ENCODE measurements at regions not wholly inside any gene's neighbourhood (a gene's known extent, or its start where the extent isn't known, plus 50 kb on each side); places are given as distances from the start of the nearest gene placed in this dataset.
"Not testable (repeated sequence)": the region's sequence is repeated elsewhere in the genome, so short reads cannot be mapped to it uniquely, and the experiment has no call there.

- no peaks in the 10 kb centered on the region for H3K36me3 ChIP-seq (ENCODE audit: control insufficient read depth, insufficient read depth, low read length)
- H3K27me3 ChIP-seq (replicated peaks; ENCODE audit: control insufficient read depth, insufficient read depth, low read length): no peaks in the 10 kb centered on the region; the same call in 1 of the 2 replicates
- no peak for DNase-seq (ENCODE audit: extremely low read depth, insufficient read length)
- no peak overlapping the region for H3K4me3 ChIP-seq (replicated peaks; ENCODE audit: low read depth, low read length)
- TF ChIP-seq, protein P1, sequence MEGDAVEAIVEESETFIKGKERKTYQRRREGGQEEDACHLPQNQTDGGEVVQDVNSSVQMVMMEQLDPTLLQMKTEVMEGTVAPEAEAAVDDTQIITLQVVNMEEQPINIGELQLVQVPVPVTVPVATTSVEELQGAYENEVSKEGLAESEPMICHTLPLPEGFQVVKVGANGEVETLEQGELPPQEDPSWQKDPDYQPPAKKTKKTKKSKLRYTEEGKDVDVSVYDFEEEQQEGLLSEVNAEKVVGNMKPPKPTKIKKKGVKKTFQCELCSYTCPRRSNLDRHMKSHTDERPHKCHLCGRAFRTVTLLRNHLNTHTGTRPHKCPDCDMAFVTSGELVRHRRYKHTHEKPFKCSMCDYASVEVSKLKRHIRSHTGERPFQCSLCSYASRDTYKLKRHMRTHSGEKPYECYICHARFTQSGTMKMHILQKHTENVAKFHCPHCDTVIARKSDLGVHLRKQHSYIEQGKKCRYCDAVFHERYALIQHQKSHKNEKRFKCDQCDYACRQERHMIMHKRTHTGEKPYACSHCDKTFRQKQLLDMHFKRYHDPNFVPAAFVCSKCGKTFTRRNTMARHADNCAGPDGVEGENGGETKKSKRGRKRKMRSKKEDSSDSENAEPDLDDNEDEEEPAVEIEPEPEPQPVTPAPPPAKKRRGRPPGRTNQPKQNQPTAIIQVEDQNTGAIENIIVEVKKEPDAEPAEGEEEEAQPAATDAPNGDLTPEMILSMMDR (IDR thresholded peaks at IDR 0.05; ENCODE audit: insufficient read depth, low read length, poor library complexity, severe bottlenecking): no peak
Observed at GRCh38 chr15:79501086-79501485, 69.0 kb downstream of the MINAR1 start.

- Histone ChIP-seq H3K36me3 (ENCODE audit: control insufficient read depth, insufficient read depth, low read length) (no peaks in the 10 kb centered on the region), H3K4me3 (replicated peaks; ENCODE audit: low read depth, low read length) (no peak overlapping the region), H3K27me3 (replicated peaks; ENCODE audit: control insufficient read depth, insufficient read depth, low read length) (peaks cover 1% of the 10 kb centered on the region; the same call in 1 of the 2 replicates)
- TF ChIP-seq, protein P1 (IDR thresholded peaks at IDR 0.05; ENCODE audit: insufficient read depth, low read length, poor library complexity, severe bottlenecking): no peak
- no peak for DNase-seq (ENCODE audit: extremely low read depth, insufficient read length)
Observed at GRCh38 chr15:79505956-79506355, 73.8 kb downstream of the MINAR1 start.

- not testable (repeated sequence) for H3K36me3 ChIP-seq (ENCODE audit: control insufficient read depth, insufficient read depth, low read length); H3K4me3 ChIP-seq (replicated peaks; ENCODE audit: low read depth, low read length); H3K27me3 ChIP-seq (replicated peaks; ENCODE audit: control insufficient read depth, insufficient read depth, low read length); DNase-seq (ENCODE audit: extremely low read depth, insufficient read length)
Observed at GRCh38 chr15:79512844-79513243, 80.7 kb downstream of the MINAR1 start.

DNA sequence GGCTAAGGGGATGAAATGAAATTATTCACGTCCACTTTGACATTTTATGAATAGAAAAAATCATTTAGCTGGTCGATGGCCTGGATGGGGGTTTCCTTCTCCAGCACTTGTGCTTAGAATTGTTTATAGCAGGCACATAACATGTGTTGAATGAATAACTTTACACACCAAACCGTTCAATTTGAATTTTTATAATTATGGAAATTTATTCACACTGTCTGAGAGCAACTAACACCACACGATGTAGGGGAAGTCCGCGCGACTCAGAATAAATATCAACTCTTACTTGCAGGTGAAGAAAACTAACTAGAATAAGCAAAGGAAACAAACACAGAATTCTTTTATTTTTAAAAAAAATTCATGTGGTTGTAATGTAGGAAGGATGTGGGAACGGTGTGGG lies 81.3 kb downstream of the MINAR1 start:
- no peak for DNase-seq (ENCODE audit: extremely low read depth, insufficient read length)
- Histone ChIP-seq H3K36me3 (ENCODE audit: control insufficient read depth, insufficient read depth, low read length) (no peaks in the 10 kb centered on the region), H3K27me3 (replicated peaks; ENCODE audit: control insufficient read depth, insufficient read depth, low read length) (0 out of 2 replicates have a peak, but pooled peaks cover 1% of the 10 kb centered on the region), H3K4me3 (replicated peaks; ENCODE audit: low read depth, low read length) (no peak overlapping the region)
- TF ChIP-seq, protein P1 (IDR thresholded peaks at IDR 0.05; ENCODE audit: insufficient read depth, low read length, poor library complexity, severe bottlenecking): no peak

DNA sequence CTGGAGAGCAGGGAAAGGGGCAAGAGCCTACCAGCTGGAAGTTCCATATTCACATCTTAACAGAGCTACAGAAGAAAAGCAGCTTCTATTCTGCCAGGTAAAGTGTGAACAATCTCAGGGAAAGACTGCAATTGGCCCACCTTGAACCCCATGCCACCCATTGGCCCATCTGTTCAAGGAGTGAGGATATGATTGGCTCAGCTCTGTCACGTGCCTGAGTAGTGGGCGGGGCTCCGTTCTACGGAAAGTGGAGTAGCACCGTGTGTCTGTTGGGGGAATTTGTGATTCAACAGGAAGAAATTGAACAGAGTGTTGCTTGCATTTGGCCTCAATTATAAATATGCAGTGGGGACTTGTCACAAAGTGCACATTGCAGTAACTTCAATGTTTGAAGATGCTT lies 81.8 kb downstream of the MINAR1 start:
- TF ChIP-seq, protein P1 (IDR thresholded peaks at IDR 0.05; ENCODE audit: insufficient read depth, low read length, poor library complexity, severe bottlenecking): no peak
- no peaks in the 10 kb centered on the region for H3K36me3 ChIP-seq (ENCODE audit: control insufficient read depth, insufficient read depth, low read length)
- H3K4me3 ChIP-seq (replicated peaks; ENCODE audit: low read depth, low read length): no peak overlapping the region
- DNase-seq (ENCODE audit: extremely low read depth, insufficient read length): no peak
- 0 out of 2 replicates have a peak, but pooled peaks cover 1% of the 10 kb centered on the region for H3K27me3 ChIP-seq (replicated peaks; ENCODE audit: control insufficient read depth, insufficient read depth, low read length)

GRCh38 chr15:79515300-79516027 lies 83.3 kb downstream of the MINAR1 start:
- DNase-seq (ENCODE audit: extremely low read depth, insufficient read length): no peak
- TF ChIP-seq, protein P1 (IDR thresholded peaks at IDR 0.05; ENCODE audit: insufficient read depth, low read length, poor library complexity, severe bottlenecking): no peak
- H3K4me3 ChIP-seq (replicated peaks; ENCODE audit: low read depth, low read length): no peak overlapping the region
- no peaks in the 10 kb centered on the region for H3K27me3 ChIP-seq (replicated peaks; ENCODE audit: control insufficient read depth, insufficient read depth, low read length)
- H3K36me3 ChIP-seq (ENCODE audit: control insufficient read depth, insufficient read depth, low read length): no peaks in the 10 kb centered on the region
